OCI-LY3 (cell line): ENCODE measurements at regions not wholly inside any gene's neighbourhood (a gene's known extent, or its start where the extent isn't known, plus 50 kb on each side); places are given as distances from the start of the nearest gene placed in this dataset.

Experiments used
- H2AFZ ChIP-seq: fragments of 200-600, 300-600 bp; shearing (Covaris generic); 2 replicates; pipeline ENCODE4 v1.6.0; 2014; ENCODE audit warnings: antibody characterized with exemption, low read depth, low read length
- H3K27ac ChIP-seq: fragments of 200-600, 300-600 bp; sonication (generic); 2 replicates; pipeline ENCODE4 v1.5.1; 2014; ENCODE audit warnings: mild to moderate bottlenecking, low read length, moderate library complexity, mixed read lengths
- H3K27me3 ChIP-seq: fragments of 200-600, 300-600 bp; sonication (generic); 2 replicates; pipeline ENCODE4 v1.6.1; 2014; ENCODE audit warnings: low read depth, low read length, mixed read lengths
- H3K36me3 ChIP-seq: fragments of 200-600, 300-600 bp; sonication (generic); replicated peaks from 2 replicates; pipeline ENCODE3; 2014; ENCODE audit warnings: low read depth, low read length, mixed read lengths
- H3K4me1 ChIP-seq: fragments of 300-600, 200-600 bp; sonication (generic); 2 replicates; pipeline ENCODE4 v1.6.1; 2014; ENCODE audit warnings: low read length, mixed read lengths
- H3K4me2 ChIP-seq: fragments of 200-600, 300-600 bp; sonication (generic); 2 replicates; pipeline ENCODE4 v1.6.1; 2014; ENCODE audit warnings: low read length, mixed read lengths
- H3K4me3 ChIP-seq: fragments of 300-600, 200-600 bp; sonication (generic); 2 replicates; pipeline ENCODE4 v1.5.1; 2014; ENCODE audit warnings: antibody characterized with exemption, mild to moderate bottlenecking, low read length, moderate library complexity
- H3K79me2 ChIP-seq: fragments of 300-600, 200-600 bp; shearing (Covaris generic); 2 replicates; pipeline ENCODE4 v1.6.1; 2014; ENCODE audit warnings: mild to moderate bottlenecking, low read length, mixed read lengths
- H3K9ac ChIP-seq: fragments of 300-600, 200-600 bp; shearing (Covaris generic); 2 replicates; pipeline ENCODE4 v1.6.0; 2014; ENCODE audit warnings: mild to moderate bottlenecking, low read length, moderate library complexity
- H3K9me3 ChIP-seq: fragments of 200-600, 300-600 bp; shearing (Covaris generic); 2 replicates; pipeline ENCODE4 v1.6.1; 2014; ENCODE audit warnings: low read length, mixed read lengths; ENCODE audit not compliant: insufficient read depth
- H4K20me1 ChIP-seq: fragments of 200-600, 300-600 bp; sonication (generic); 2 replicates; pipeline ENCODE4 v1.6.1; 2016; ENCODE audit warnings: low read length, mixed read lengths; ENCODE audit not compliant: insufficient read depth
- EZH2phosphoT487 ChIP-seq: fragments of 200-600 bp; shearing (Covaris generic); IDR thresholded peaks from 2 replicates; pipeline ENCODE4 v1.6.1; 2018; ENCODE audit warnings: antibody characterized with exemption, mixed run types, low read depth
- TF ChIP-seq, protein P1 (sequence below): fragments of 200-600, 300-600 bp; sonication (generic); IDR thresholded peaks from 2 replicates; pipeline ENCODE4 v1.5.1; 2014; ENCODE audit warnings: antibody characterized with exemption, low read length, low read depth

DNA sequence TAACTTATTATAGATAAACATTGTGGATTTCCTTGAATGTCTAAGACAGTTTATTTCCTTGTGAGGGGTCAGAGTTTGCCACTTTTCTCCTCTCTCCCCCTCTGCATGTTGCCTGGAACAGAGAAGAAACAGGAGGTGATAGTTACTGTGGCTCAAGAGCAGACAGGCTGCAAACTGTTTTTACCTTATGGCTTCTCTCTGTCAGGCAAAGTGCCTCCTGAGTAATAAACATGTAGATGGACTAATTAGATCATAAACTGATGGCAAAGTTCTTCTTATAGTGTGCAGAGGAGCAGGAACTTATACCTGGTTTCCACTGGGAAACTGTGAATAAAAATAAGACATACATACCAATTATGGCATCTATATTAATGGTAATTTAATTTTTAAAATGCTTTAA lies 133.1 kb upstream of the CDH12 start:
- Histone ChIP-seq H3K27ac (no peak overlapping the region), H4K20me1 (no peaks in the 10 kb centered on the region), H3K9me3 (no peaks in the 10 kb centered on the region), H3K9ac (no peak overlapping the region), H3K27me3 (no peaks in the 10 kb centered on the region), H3K4me3 (no peak overlapping the region), H2AFZ (no peak overlapping the region), H3K4me2 (no peak overlapping the region), H3K36me3 (no peaks in the 10 kb centered on the region), H3K4me1 (no peaks in the 10 kb centered on the region), H3K79me2 (no peaks in the 10 kb centered on the region)
- TF ChIP-seq EZH2phosphoT487, result no peak
- TF ChIP-seq, protein P1, sequence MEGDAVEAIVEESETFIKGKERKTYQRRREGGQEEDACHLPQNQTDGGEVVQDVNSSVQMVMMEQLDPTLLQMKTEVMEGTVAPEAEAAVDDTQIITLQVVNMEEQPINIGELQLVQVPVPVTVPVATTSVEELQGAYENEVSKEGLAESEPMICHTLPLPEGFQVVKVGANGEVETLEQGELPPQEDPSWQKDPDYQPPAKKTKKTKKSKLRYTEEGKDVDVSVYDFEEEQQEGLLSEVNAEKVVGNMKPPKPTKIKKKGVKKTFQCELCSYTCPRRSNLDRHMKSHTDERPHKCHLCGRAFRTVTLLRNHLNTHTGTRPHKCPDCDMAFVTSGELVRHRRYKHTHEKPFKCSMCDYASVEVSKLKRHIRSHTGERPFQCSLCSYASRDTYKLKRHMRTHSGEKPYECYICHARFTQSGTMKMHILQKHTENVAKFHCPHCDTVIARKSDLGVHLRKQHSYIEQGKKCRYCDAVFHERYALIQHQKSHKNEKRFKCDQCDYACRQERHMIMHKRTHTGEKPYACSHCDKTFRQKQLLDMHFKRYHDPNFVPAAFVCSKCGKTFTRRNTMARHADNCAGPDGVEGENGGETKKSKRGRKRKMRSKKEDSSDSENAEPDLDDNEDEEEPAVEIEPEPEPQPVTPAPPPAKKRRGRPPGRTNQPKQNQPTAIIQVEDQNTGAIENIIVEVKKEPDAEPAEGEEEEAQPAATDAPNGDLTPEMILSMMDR, result no peak

DNA sequence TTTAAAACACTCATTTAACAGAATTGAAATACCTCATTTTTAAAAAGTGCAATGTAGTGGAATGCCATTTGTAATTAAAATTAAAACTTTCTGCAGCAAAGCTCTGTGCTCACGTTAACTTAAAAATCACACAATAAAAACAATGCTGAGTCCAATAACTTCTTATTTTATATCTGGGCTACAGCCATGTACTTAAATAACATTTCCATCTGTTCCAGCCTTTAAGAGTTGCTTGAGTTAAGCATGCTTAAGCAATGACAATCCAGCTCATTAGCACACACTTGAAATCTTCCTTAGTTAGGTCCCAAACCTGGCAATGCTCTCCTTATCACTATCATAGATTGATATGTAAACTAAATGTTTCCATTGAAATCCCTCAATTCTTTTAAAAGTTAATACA lies 132.3 kb upstream of the CDH12 start:
- no peaks in the 10 kb centered on the region for H3K4me1 ChIP-seq
- H3K36me3 ChIP-seq, result no peaks in the 10 kb centered on the region
- H3K27me3 ChIP-seq, result no peaks in the 10 kb centered on the region
- H3K9ac ChIP-seq, result no peak overlapping the region
- H3K4me3 ChIP-seq, result no peak overlapping the region
- no peak overlapping the region for H3K4me2 ChIP-seq
- H2AFZ ChIP-seq, result no peak overlapping the region
- no peaks in the 10 kb centered on the region for H3K9me3 ChIP-seq
- no peaks in the 10 kb centered on the region for H4K20me1 ChIP-seq
- TF ChIP-seq EZH2phosphoT487, result no peak
- H3K79me2 ChIP-seq, result no peaks in the 10 kb centered on the region
- no peak overlapping the region for H3K27ac ChIP-seq

DNA sequence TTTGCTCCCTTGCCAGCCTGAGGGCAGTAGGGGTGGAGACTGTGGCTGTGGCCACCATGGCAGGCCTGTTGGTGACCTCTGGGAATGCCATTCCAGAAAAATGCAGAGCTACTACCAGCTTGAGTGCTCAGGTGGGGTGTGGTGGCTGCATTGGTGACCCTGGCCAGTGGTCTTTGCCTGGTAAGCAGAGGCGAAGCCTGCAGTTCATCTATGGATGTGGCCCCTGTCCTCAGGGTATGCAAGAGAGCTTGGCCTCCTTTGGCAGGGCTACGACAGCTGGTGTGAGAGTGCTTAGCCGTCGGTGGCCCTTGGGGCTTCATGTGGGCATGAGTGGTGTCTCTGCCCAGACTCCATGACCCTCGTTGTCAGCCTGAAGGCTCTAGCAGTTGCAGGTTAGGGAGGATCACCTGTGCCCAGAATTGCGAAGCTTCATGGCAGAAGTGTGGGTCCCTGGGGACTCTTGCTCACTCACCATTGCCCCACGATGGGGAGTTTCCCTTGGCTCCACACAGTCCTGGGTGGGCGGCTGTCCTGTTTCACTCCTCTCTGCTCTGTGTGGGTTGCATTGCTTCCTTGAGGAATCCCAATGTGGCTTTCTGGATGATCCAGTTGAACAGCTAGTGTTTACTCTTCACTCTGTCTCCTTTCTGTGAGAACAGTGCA lies 117.9 kb upstream of the CDH12 start:
- H4K20me1 ChIP-seq, result no peaks in the 10 kb centered on the region
- peaks cover 9% of the 10 kb centered on the region for H3K4me1 ChIP-seq

DNA sequence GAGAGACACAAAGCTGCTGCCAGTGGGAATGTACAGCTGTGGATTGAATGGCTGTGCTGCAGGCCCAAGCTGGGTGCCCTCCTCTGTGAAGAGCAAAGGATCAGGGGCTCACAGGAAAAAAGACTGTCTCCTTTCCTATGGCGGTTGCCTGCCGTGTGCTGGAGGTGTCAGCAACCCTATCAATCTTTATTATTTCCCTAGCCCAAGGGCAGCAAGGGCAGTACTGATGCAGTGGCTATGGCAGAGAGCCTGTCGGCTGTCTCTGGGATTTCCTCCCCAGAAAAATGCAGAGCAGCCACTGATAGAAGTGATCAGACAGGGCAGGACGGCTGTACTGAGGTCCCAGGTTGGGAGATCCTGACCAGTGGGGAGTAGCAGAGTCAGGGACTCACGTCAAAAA lies 117.3 kb upstream of the CDH12 start:
- H3K27ac ChIP-seq, result no peak overlapping the region

More for the DNA sequence above, 117.9 kb upstream of the CDH12 start:
- Histone ChIP-seq H3K27ac (no peak overlapping the region), H3K79me2 (no peaks in the 10 kb centered on the region), H3K4me3 (no peak overlapping the region), H3K9ac (no peak overlapping the region), H2AFZ (no peak overlapping the region), H3K27me3 (no peaks in the 10 kb centered on the region), H3K9me3 (no peaks in the 10 kb centered on the region), H3K4me2 (no peak overlapping the region), H3K36me3 (peaks cover 3% of the 10 kb centered on the region)
- TF ChIP-seq, protein P1, result no peak
- no peak for TF ChIP-seq EZH2phosphoT487

More for the DNA sequence above, 117.3 kb upstream of the CDH12 start:
- Histone ChIP-seq H3K9me3 (no peaks in the 10 kb centered on the region), H4K20me1 (no peaks in the 10 kb centered on the region), H2AFZ (no peak overlapping the region), H3K36me3 (peaks cover 3% of the 10 kb centered on the region), H3K9ac (no peak overlapping the region), H3K4me1 (peaks cover 15% of the 10 kb centered on the region), H3K4me2 (no peak overlapping the region), H3K79me2 (no peaks in the 10 kb centered on the region), H3K27me3 (no peaks in the 10 kb centered on the region), H3K4me3 (no peak overlapping the region)
- TF ChIP-seq EZH2phosphoT487, result no peak
- TF ChIP-seq, protein P1, result no peak
